Medulla oblongata (tissue), 1 donor: ENCODE measurements at regions not wholly inside any gene's neighbourhood (a gene's known extent, or its start where the extent isn't known, plus 50 kb on each side); places are given as distances from the start of the nearest gene placed in this dataset.

Experiments
- DNase-seq: peaks from one replicate; pipeline ENCODE4 v3.0.0-alpha.2; 2015; ENCODE audit errors: extremely low spot score

- no peak for DNase-seq
Measured at GRCh38 chr9:89655990-89656657, 51.3 kb downstream of the GADD45G start.

- no peak for DNase-seq
Measured at GRCh38 chr9:89657295-89657694, 52.5 kb downstream of the GADD45G start.

- DNase-seq = no peak
Measured at GRCh38 chr9:89657765-89658164, 53.0 kb downstream of the GADD45G start.

GRCh38 chr9:89658401-89658800 lies 53.6 kb downstream of the GADD45G start:
- peak; percentile 48 for DNase-seq

- no peak for DNase-seq
Measured at GRCh38 chr9:89658931-89659330, 54.1 kb downstream of the GADD45G start.

GRCh38 chr9:89659473-89659872 lies 54.7 kb downstream of the GADD45G start:
- no peak for DNase-seq

GRCh38 chr9:89659891-89660685 lies 55.3 kb downstream of the GADD45G start:
- no peak for DNase-seq

GRCh38 chr9:89661391-89661949 lies 56.7 kb downstream of the GADD45G start:
- DNase-seq = peak; percentile 54

- DNase-seq = peak; percentile 99
Measured at GRCh38 chr9:89661956-89662717, 57.3 kb downstream of the GADD45G start.

- DNase-seq = peak; percentile 58
Measured at GRCh38 chr9:89662718-89663613, 58.2 kb downstream of the GADD45G start.

- DNase-seq = no peak
Measured at GRCh38 chr9:89663614-89663970, 58.8 kb downstream of the GADD45G start.

- no peak for DNase-seq
Measured at GRCh38 chr9:89664010-89664409, 59.2 kb downstream of the GADD45G start.

GRCh38 chr9:89664896-89665329 lies 60.1 kb downstream of the GADD45G start:
- no peak for DNase-seq

- DNase-seq = no peak
Measured at GRCh38 chr9:89666364-89666763, 61.6 kb downstream of the GADD45G start.

GRCh38 chr9:89666950-89667349 lies 62.1 kb downstream of the GADD45G start:
- DNase-seq = no peak

GRCh38 chr9:89667726-89668125 lies 62.9 kb downstream of the GADD45G start:
- no peak for DNase-seq

- DNase-seq = no peak
Measured at GRCh38 chr9:89668216-89668865, 63.5 kb downstream of the GADD45G start.

GRCh38 chr9:89668866-89669246 lies 64.0 kb downstream of the GADD45G start:
- DNase-seq = no peak

- DNase-seq = no peak
Measured at GRCh38 chr9:89669361-89669842, 64.6 kb downstream of the GADD45G start.

GRCh38 chr9:89670114-89670513 lies 65.3 kb downstream of the GADD45G start:
- no peak for DNase-seq
